ENCODE measurements at regions not wholly inside any gene's neighbourhood (a gene's known extent, or its start where the extent isn't known, plus 50 kb on each side); places are given as distances from the start of the nearest gene placed in this dataset.

DNA sequence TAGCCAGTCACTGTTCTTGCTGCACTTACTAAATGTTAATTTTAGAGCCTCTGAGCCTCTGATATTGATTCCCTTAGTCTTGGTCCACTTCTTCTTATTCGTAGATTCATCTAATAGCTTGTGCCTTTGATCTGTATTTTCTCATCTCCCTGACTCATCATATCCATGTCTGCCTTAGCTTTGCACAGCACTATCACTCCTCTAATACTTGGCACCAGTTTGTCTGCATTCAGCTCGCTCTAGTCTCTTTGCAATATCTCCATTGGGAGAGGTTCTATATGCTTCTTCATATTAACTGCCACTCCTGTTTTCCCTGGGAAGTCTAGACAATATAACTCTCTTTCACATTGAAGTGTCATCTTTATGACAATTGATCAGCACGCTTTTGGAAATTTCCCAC lies 68.5 kb upstream of the CSRP2 start:
- no peak for TF ChIP-seq CTCF (IDR thresholded peaks at IDR 0.05; ENCODE audit: low read depth, low read length)
- no peak for DNase-seq (ENCODE audit: low read depth in 2 of 2)
- no peak overlapping the region for H3K4me3 ChIP-seq (replicated peaks in 1 of 2; ENCODE audit: low read depth in 2 of 2, low read length in 2 of 2)

DNA sequence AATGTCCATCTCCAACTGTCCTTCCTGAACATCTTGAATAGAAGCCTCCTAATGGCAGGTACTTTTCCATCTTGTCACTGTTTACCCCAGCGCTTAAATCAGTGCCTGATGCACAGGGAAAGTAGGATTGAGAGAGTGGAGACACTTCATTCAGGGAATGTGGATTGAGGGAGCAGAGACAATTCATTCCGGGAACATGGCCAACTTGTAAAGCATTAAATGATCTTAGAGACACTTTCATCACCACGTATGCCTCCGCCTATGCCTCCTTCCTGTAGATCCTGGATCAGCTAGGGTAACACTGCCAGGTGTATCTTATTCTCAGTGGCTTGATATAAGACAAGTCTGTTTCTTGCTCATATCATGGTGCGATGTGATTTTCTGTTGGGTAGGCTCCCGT lies 67.6 kb upstream of the CSRP2 start:
- no peak for DNase-seq (ENCODE audit: low read depth in 2 of 2)
- no peak for TF ChIP-seq CTCF (IDR thresholded peaks at IDR 0.05; ENCODE audit: low read depth, low read length)
- no peak overlapping the region for H3K4me3 ChIP-seq (replicated peaks in 1 of 2; ENCODE audit: low read depth in 2 of 2, low read length in 2 of 2)

GRCh38 chr12:76945867-76946266 lies 67.0 kb upstream of the CSRP2 start:
- TF ChIP-seq CTCF (IDR thresholded peaks at IDR 0.05; ENCODE audit: low read depth, low read length), result no peak
- DNase-seq (ENCODE audit: low read depth in 2 of 2), result peak in 1 of 2 donors; percentile 17

GRCh38 chr12:76944892-76945291 lies 66.1 kb upstream of the CSRP2 start:
- no peak for DNase-seq (ENCODE audit: low read depth in 2 of 2)
- TF ChIP-seq CTCF (IDR thresholded peaks at IDR 0.05; ENCODE audit: low read depth, low read length), result no peak
- H3K4me3 ChIP-seq (replicated peaks in 1 of 2; ENCODE audit: low read depth in 2 of 2, low read length in 2 of 2), result no peak overlapping the region

More at GRCh38 chr12:76945867-76946266, 67.0 kb upstream of the CSRP2 start:
- H3K4me3 ChIP-seq (replicated peaks in 1 of 2; ENCODE audit: low read depth in 2 of 2, low read length in 2 of 2), result no peak overlapping the region

DNA sequence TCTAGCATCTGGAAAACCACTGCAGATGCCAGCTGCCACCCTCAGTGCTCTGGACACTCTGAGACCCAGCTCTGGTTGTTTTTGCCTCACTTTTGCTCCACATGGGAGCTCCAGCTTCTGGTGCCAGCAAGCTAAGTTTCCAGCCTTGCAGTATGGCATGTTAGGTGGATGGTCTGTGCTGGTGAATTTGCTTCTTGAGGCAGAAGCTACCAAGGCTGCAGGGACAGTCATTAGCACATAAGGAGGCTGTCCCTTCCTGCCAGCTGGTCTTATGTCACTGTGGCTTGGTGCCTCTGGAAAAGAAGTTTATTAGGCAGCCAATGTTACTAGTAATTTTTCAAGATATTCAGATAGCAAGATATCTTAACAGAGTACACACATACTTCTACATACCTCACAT lies 64.2 kb upstream of the CSRP2 start:
- no peak for DNase-seq (ENCODE audit: low read depth in 2 of 2)
- no peak for TF ChIP-seq CTCF (IDR thresholded peaks at IDR 0.05; ENCODE audit: low read depth, low read length)
- H3K4me3 ChIP-seq (replicated peaks in 1 of 2; ENCODE audit: low read depth in 2 of 2, low read length in 2 of 2), result no peak overlapping the region

DNA sequence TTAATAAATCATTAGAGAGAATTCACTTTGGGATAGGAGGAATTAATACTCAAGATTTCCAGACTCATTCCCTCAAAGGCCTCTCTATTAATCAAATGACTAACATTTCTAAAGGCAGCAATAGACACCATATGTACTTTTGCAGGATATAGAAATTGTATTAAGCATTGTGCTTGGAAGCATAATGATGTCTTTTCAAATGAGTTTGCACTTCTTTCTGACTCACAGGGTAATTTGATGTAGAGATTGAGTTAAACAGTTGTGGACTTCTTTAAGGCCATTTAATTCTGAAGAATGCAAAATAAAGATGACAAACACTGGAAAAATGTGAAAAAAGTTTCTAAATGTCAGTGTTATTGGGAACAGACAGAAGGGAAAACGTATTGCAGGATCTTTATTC lies 63.4 kb upstream of the CSRP2 start:
- H3K4me3 ChIP-seq (replicated peaks in 1 of 2; ENCODE audit: low read depth in 2 of 2, low read length in 2 of 2), result no peak overlapping the region
- DNase-seq (ENCODE audit: low read depth in 2 of 2), result no peak
- no peak for TF ChIP-seq CTCF (IDR thresholded peaks at IDR 0.05; ENCODE audit: low read depth, low read length)

DNA sequence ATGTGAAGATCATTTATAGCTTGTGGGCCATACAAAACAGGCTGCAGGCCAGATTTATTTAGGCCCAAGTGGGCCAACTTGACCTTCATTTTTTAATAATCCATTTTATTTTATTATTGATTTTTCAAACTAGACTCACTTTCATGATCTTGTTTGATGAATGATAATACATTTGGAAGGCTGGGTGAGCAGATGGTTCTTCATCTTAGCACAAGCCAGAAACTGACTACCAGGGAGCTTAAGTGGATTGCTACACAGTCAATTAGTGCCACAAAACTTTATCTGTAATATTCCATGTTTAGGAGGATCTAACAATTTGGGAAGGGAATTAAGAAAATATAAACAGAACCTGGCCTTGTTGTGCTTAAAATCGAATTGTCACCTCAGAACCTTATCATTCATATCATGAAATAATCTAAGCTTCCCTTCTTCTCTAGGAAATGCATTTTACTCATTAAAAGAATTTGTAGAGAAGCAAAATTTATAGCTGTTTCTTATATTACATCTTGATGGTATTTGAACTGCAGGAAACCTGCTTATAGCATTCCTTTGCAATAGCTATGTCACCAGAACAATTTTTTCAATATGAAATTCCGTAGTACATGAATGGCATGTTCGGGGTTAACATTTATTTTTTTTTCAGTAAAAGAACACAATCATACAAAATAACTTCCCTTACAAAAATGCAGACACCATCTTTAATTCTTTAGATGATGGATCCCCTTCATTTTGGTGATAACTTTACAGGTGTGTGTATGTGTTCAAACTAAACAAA lies 62.0 kb upstream of the CSRP2 start:
- H3K4me3 ChIP-seq (replicated peaks in 1 of 2; ENCODE audit: low read depth in 2 of 2, low read length in 2 of 2), result no peak overlapping the region
- DNase-seq (ENCODE audit: low read depth in 2 of 2), result no peak
- TF ChIP-seq CTCF (IDR thresholded peaks at IDR 0.05; ENCODE audit: low read depth, low read length), result no peak

All from cardiac fibroblast (primary cell).